Suprapubic skin (tissue), 4 donors: ENCODE measurements at regions not wholly inside any gene's neighbourhood (a gene's known extent, or its start where the extent isn't known, plus 50 kb on each side); places are given as distances from the start of the nearest gene placed in this dataset.

ENCODE experiments used
- CTCF ChIP-seq, 2 donors: fragments of 200-600 bp in 1 of 2; fragments of 450-650 bp in 1 of 2; sonication (generic) in 1 of 2; IDR thresholded peaks; one replicate each; pipeline ENCODE4 v1.5.1; 2016 to 2019; ENCODE audit warnings: antibody characterized with exemption in 2 of 2, mild to moderate bottlenecking in 1 of 2, moderate library complexity in 1 of 2
- POLR2A ChIP-seq, 2 donors: fragments of 450-650 bp; IDR thresholded peaks; one replicate each; pipeline ENCODE4 v1.6.1; 2017; ENCODE audit warnings: antibody characterized with exemption in 2 of 2, mild to moderate bottlenecking in 2 of 2, moderate library complexity in 2 of 2
- POLR2AphosphoS5 ChIP-seq, 3 donors: sonication (generic); formaldehyde crosslinking; IDR thresholded peaks; one replicate each; pipeline ENCODE4 v1.6.1; 2017; ENCODE audit warnings: antibody characterized with exemption in 3 of 3

- no peak for TF ChIP-seq CTCF (IDR thresholded peaks at IDR 0.05)
- no peak for TF ChIP-seq POLR2A (IDR thresholded peaks at IDR 0.05)
- no peak for TF ChIP-seq POLR2AphosphoS5 (IDR thresholded peaks at IDR 0.05)
Observed at GRCh38 chr5:9859808-9860207, 229.7 kb upstream of the TAS2R1 start.
